PC-3 (cell line): ENCODE measurements at regions not wholly inside any gene's neighbourhood (a gene's known extent, or its start where the extent isn't known, plus 50 kb on each side); places are given as distances from the start of the nearest gene placed in this dataset.

ENCODE experiments used
- ATAC-seq: fragments of 200-7000 bp; cut with Tn5 transposase; 2 replicates; pipeline ENCODE4 v1.9.1; 2020; ENCODE audit warnings: mild to moderate bottlenecking, moderate library complexity
- BruUV-seq: library from RNA; stranded (reverse); fragments of 400-500 nt; replicated peaks from 2 replicates; lab custom pipeline; 2021; lab: Mats Ljungman, UMichigan
- CTCF ChIA-PET: fragments of 300-600 bp; sonication (Branson Sonifier 250); formaldehyde crosslinking; loops from one replicate; lab custom pipeline; 2022; ENCODE audit warnings: antibody characterized with exemption; lab: Charles Lee
- POLR2A ChIA-PET: fragments of 300-600 bp; sonication (Branson Sonifier 250); formaldehyde crosslinking; loops from one replicate; lab custom pipeline; 2022; ENCODE audit warnings: antibody characterized with exemption; ENCODE audit not compliant: unreplicated experiment; lab: Charles Lee
- DNase-seq: peaks from one replicate; pipeline ENCODE4 v3.0.0-alpha.2; 2015
- H2AFZ ChIP-seq: fragments of 300-600 bp; sonication (generic); 2 replicates; pipeline ENCODE4 v1.6.0; 2016; ENCODE audit warnings: antibody characterized with exemption, low read length
- H3F3A ChIP-seq: fragments of 300-600 bp; sonication (generic); one replicate; pipeline ENCODE4 v1.6.0; 2017; ENCODE audit warnings: antibody characterized with exemption, low read length, control low read depth, mild to moderate bottlenecking; ENCODE audit not compliant: unreplicated experiment
- H3K27ac ChIP-seq: fragments of 300-600 bp; sonication (generic); 2 replicates; pipeline ENCODE4 v1.5.1; 2016; ENCODE audit warnings: mild to moderate bottlenecking, low read length
- H3K27me3 ChIP-seq: fragments of 300-600 bp; sonication (generic); 2 replicates; pipeline ENCODE4 v1.6.1; 2016; ENCODE audit warnings: low read length, mixed read lengths
- H3K36me3 ChIP-seq: fragments of 300-600 bp; sonication (generic); 2 replicates; pipeline ENCODE4 v1.6.1; 2016; ENCODE audit warnings: low read depth, mixed run types, low read length, mixed read lengths
- H3K4me1 ChIP-seq: fragments of 300-600 bp; sonication (generic); 2 replicates; pipeline ENCODE4 v1.5.1; 2016; ENCODE audit warnings: low read length; ENCODE audit not compliant: insufficient read depth
- H3K4me2 ChIP-seq: fragments of 300-600 bp; sonication (generic); 2 replicates; pipeline ENCODE4 v1.6.0; 2016; ENCODE audit warnings: low read length
- H3K4me3 ChIP-seq: fragments of 300-600 bp; sonication (generic); 2 replicates; pipeline ENCODE4 v1.5.1; 2016; ENCODE audit warnings: mild to moderate bottlenecking, low read length, mixed read lengths
- H3K79me2 ChIP-seq: fragments of 300-600 bp; sonication (generic); 2 replicates; pipeline ENCODE4 v1.6.1; 2017; ENCODE audit warnings: low read length, mixed read lengths
- H3K9ac ChIP-seq: fragments of 300-600 bp; sonication (generic); 2 replicates; pipeline ENCODE4 v1.6.0; 2016; ENCODE audit warnings: mild to moderate bottlenecking, low read length
- H3K9me2 ChIP-seq: fragments of 300-600 bp; sonication (generic); replicated peaks from 2 replicates; pipeline ENCODE4 v1.6.1; 2016; ENCODE audit warnings: mixed run types, low read length, mixed read lengths
- H3K9me3 ChIP-seq: fragments of 300-600 bp; sonication (generic); 2 replicates; pipeline ENCODE4 v1.6.1; 2016; ENCODE audit warnings: low read length, mixed read lengths
- H4K20me1 ChIP-seq: fragments of 300-600 bp; sonication (generic); 2 replicates; pipeline ENCODE4 v1.6.1; 2016; ENCODE audit warnings: low read length, mixed read lengths
- EZH2 ChIP-seq: fragments of 300-600 bp; sonication (generic); IDR thresholded peaks from one replicate; pipeline ENCODE4 v1.6.1; 2017; ENCODE audit warnings: antibody characterized with exemption, mild to moderate bottlenecking, low read length; ENCODE audit not compliant: unreplicated experiment
- EZH2phosphoT487 ChIP-seq: fragments of 300-600 bp; sonication (generic); IDR thresholded peaks from 2 replicates; pipeline ENCODE4 v1.6.1; 2018; ENCODE audit warnings: mild to moderate bottlenecking, antibody characterized with exemption, low read length, borderline replicate concordance
- intact Hi-C: fragments of 100-400 bp; cut with micrococcal nuclease; formaldehyde crosslinking; loops from 2 replicates; pipeline ENCODE4 v1.9.0; 2023
- TF ChIP-seq, protein P1 (sequence below): fragments of 300-600 bp; sonication (generic); conservative IDR thresholded peaks from 2 replicates; pipeline ENCODE4 v1.5.1; 2017; ENCODE audit warnings: antibody characterized with exemption, low read depth, mild to moderate bottlenecking, low read length

GRCh38 chr4:131426023-131426758 is 1722.9 kb upstream of the PCDH10 start:
- POLR2A ChIA-PET: no interaction called here
- no TSS peak for BruUV-seq

DNA sequence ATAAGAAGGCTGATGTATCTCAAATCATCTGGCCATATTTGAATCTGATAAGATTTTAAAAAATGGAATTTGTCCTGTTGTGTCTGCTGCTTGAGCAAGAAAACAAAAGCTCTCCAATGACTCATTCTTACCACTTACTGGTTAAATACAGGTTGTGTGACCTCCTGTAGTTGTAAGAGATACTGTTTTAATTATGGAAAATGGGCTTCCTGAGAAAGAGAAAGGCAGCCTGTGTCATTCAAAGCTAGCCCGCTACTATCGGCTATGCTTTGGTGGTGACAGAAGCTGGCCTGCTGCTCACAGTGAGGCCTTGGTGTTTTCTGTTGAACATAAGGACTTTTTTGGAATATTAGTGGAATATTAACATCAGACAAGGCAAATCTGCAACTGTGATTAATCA is 1722.1 kb upstream of the PCDH10 start:
- CTCF ChIA-PET: no interaction called here
- Histone ChIP-seq H3F3A (no peaks in the 10 kb centered on the region), H3K4me2 (no peak overlapping the region), H4K20me1 (no peaks in the 10 kb centered on the region), H3K36me3 (no peaks in the 10 kb centered on the region), H3K9me2 (no peaks in the 10 kb centered on the region), H3K79me2 (no peaks in the 10 kb centered on the region), H3K4me3 (no peak overlapping the region), H2AFZ (no peak overlapping the region), H3K4me1 (no peaks in the 10 kb centered on the region), H3K27ac (no peak overlapping the region), H3K9ac (no peak overlapping the region), H3K9me3 (no peaks in the 10 kb centered on the region), H3K27me3 (no peaks in the 10 kb centered on the region)
- intact Hi-C loops: no loop called here
- POLR2A ChIA-PET: no interaction called here
- TF ChIP-seq, protein P1, sequence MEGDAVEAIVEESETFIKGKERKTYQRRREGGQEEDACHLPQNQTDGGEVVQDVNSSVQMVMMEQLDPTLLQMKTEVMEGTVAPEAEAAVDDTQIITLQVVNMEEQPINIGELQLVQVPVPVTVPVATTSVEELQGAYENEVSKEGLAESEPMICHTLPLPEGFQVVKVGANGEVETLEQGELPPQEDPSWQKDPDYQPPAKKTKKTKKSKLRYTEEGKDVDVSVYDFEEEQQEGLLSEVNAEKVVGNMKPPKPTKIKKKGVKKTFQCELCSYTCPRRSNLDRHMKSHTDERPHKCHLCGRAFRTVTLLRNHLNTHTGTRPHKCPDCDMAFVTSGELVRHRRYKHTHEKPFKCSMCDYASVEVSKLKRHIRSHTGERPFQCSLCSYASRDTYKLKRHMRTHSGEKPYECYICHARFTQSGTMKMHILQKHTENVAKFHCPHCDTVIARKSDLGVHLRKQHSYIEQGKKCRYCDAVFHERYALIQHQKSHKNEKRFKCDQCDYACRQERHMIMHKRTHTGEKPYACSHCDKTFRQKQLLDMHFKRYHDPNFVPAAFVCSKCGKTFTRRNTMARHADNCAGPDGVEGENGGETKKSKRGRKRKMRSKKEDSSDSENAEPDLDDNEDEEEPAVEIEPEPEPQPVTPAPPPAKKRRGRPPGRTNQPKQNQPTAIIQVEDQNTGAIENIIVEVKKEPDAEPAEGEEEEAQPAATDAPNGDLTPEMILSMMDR: no peak
- TF ChIP-seq EZH2phosphoT487: no peak
- no peak for TF ChIP-seq EZH2
- DNase-seq (no peak), ATAC-seq (no peak)
- BruUV-seq: no TSS peak

More at GRCh38 chr4:131426023-131426758, 1722.9 kb upstream of the PCDH10 start:
- H3K27ac ChIP-seq: no peak overlapping the region
- H2AFZ ChIP-seq: no peak overlapping the region
- H3K4me1 ChIP-seq: no peaks in the 10 kb centered on the region
- H3K4me2 ChIP-seq: no peak overlapping the region
- H3K36me3 ChIP-seq: no peaks in the 10 kb centered on the region
- H3K27me3 ChIP-seq: no peaks in the 10 kb centered on the region
- H3K4me3 ChIP-seq: no peak overlapping the region
- ATAC-seq (no peak), DNase-seq (no peak)
- H3F3A ChIP-seq: no peaks in the 10 kb centered on the region
- no peaks in the 10 kb centered on the region for H3K79me2 ChIP-seq
- TF ChIP-seq, protein P1: no peak
- TF ChIP-seq EZH2: no peak
- no peak for TF ChIP-seq EZH2phosphoT487
- no peaks in the 10 kb centered on the region for H3K9me3 ChIP-seq
- H3K9ac ChIP-seq: no peak overlapping the region
- intact Hi-C loops: no loop called here
- no peaks in the 10 kb centered on the region for H3K9me2 ChIP-seq
- CTCF ChIA-PET: no interaction called here
- H4K20me1 ChIP-seq: no peaks in the 10 kb centered on the region

DNA sequence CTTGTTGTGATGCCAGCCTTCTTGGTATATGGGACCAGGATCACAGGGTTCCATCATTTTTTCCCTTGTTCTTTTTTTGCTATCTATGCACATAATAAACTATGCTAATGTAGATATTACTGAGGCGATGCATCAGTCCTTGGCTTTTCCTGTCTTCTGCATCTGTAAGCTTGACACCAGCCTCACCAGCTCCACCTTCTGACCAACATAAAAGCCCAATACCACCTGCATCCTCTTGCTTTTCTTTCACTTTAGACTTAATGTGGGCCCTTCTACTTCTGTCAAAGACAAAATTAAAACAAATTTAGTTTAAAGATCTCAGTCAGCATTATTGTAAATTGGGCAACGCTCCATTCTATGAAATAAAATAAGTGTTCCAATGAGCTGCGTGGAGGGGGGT is 1718.8 kb upstream of the PCDH10 start:
- Histone ChIP-seq H3K27me3 (no peaks in the 10 kb centered on the region), H3K4me2 (no peak overlapping the region), H2AFZ (no peak overlapping the region), H3K36me3 (no peaks in the 10 kb centered on the region), H3K9me3 (no peaks in the 10 kb centered on the region), H3K4me3 (no peak overlapping the region), H3F3A (no peaks in the 10 kb centered on the region), H4K20me1 (no peaks in the 10 kb centered on the region), H3K27ac (no peak overlapping the region), H3K4me1 (no peaks in the 10 kb centered on the region), H3K9ac (no peak overlapping the region), H3K79me2 (no peaks in the 10 kb centered on the region), H3K9me2 (no peaks in the 10 kb centered on the region)
- DNase-seq (peak; percentile 10), ATAC-seq (peak; percentile 53)
- BruUV-seq: no TSS peak
- TF ChIP-seq, protein P1: peak; percentile 5; the same call in 1 of the 2 replicates
- TF ChIP-seq EZH2: no peak
- intact Hi-C loops: loop anchor here (2.0 kb wide), 1 partner anchor 338 kb away; no protein-coding TSS in a partner anchor
- POLR2A ChIA-PET: no interaction called here
- CTCF ChIA-PET: interaction anchor here (0.5 kb wide), 1 partner anchor 35 kb away, joined by 3 read pairs; no protein-coding TSS in a partner anchor
